WTC11 (cell line): ENCODE measurements at regions not wholly inside any gene's neighbourhood (a gene's known extent, or its start where the extent isn't known, plus 50 kb on each side); places are given as distances from the start of the nearest gene placed in this dataset.

Source experiments
- ATAC-seq: fragments of 200-7000 bp; cut with Tn5 transposase; 2 replicates; pipeline ENCODE4 v1.10.0; 2021; ENCODE audit warnings: mild to moderate bottlenecking, moderate library complexity
- CTCF ChIA-PET: fragments of 300-600 bp; sonication (Branson Sonifier 250); formaldehyde crosslinking; loops from one replicate; lab custom pipeline; 2021; ENCODE audit warnings: antibody characterized with exemption; lab: Charles Lee
- POLR2A ChIA-PET: fragments of 350-600 bp; sonication (Branson Sonifier 250); formaldehyde crosslinking; loops from one replicate; lab custom pipeline; 2021; ENCODE audit warnings: antibody characterized with exemption; lab: Charles Lee
- DNase-seq: peaks from one replicate; pipeline ENCODE4 v3.0.0; 2021; ENCODE audit warnings: low spot score
- H3K27ac Mint-ChIP-seq: 2 replicates; pipeline ENCODE4 v1.8.0; 2021; ENCODE audit warnings: mixed read lengths
- H3K27me3 Mint-ChIP-seq: 2 replicates; pipeline ENCODE4 v1.8.0; 2021; ENCODE audit warnings: low read depth, mild to moderate bottlenecking, moderate library complexity, mixed read lengths
- H3K36me3 Mint-ChIP-seq: 2 replicates; pipeline ENCODE4 v1.8.0; 2021; ENCODE audit warnings: mixed read lengths
- H3K4me1 Mint-ChIP-seq: 2 replicates; pipeline ENCODE4 v1.8.0; 2022; ENCODE audit warnings: mixed read lengths
- H3K4me3 Mint-ChIP-seq: 2 replicates; pipeline ENCODE4 v1.8.0; 2021; ENCODE audit warnings: mild to moderate bottlenecking, moderate library complexity, mixed read lengths
- H3K9me3 Mint-ChIP-seq: 2 replicates; pipeline ENCODE4 v1.8.0; 2021; ENCODE audit warnings: mixed read lengths
- ATF6 ChIP-seq: sonication (generic); formaldehyde crosslinking; IDR thresholded peaks from 2 replicates; pipeline ENCODE4 v1.8.1; 2023; ENCODE audit warnings: mild to moderate bottlenecking, missing genetic modification reagents
- CBFB ChIP-seq: sonication (generic); formaldehyde crosslinking; IDR thresholded peaks from 2 replicates; pipeline ENCODE4 v1.8.1; 2022; ENCODE audit warnings: mild to moderate bottlenecking, low read depth, missing genetic modification reagents
- CDX4 ChIP-seq: fragments of 250-450 bp; sonication (Bioruptor Pico); IDR thresholded peaks from 2 replicates; pipeline ENCODE4 v1.9.0; 2021; ENCODE audit warnings: moderate library complexity, mild to moderate bottlenecking, inconsistent platforms, borderline replicate concordance
- E2F1 ChIP-seq: sonication (generic); formaldehyde crosslinking; IDR thresholded peaks from 2 replicates; pipeline ENCODE4 v1.8.0; 2022; ENCODE audit warnings: mild to moderate bottlenecking, missing genetic modification reagents
- ERG ChIP-seq: fragments of 250-450 bp; sonication (Bioruptor Pico); IDR thresholded peaks from 2 replicates; pipeline ENCODE4 v1.8.0; 2021; ENCODE audit warnings: mild to moderate bottlenecking
- ESRRA ChIP-seq: sonication (generic); formaldehyde crosslinking; IDR thresholded peaks from 2 replicates; pipeline ENCODE4 v1.8.1; 2022; ENCODE audit warnings: mild to moderate bottlenecking, missing genetic modification reagents, borderline replicate concordance
- FOXJ3 ChIP-seq: sonication (generic); formaldehyde crosslinking; IDR thresholded peaks from 2 replicates; pipeline ENCODE4 v1.9.0; 2021; ENCODE audit warnings: missing genetic modification reagents, mild to moderate bottlenecking, borderline replicate concordance
- FOXP1 ChIP-seq: sonication (generic); formaldehyde crosslinking; IDR thresholded peaks from 2 replicates; pipeline ENCODE4 v1.8.0; 2022; ENCODE audit warnings: missing genetic modification reagents, mild to moderate bottlenecking, moderate library complexity, borderline replicate concordance
- HMGXB4 ChIP-seq: sonication (generic); formaldehyde crosslinking; IDR thresholded peaks from 2 replicates; pipeline ENCODE4 v1.8.1; 2023; ENCODE audit warnings: mild to moderate bottlenecking, moderate library complexity, missing genetic modification reagents
- MAX ChIP-seq: sonication (generic); formaldehyde crosslinking; IDR thresholded peaks from 2 replicates; pipeline ENCODE4 v1.8.0; 2022; ENCODE audit warnings: mild to moderate bottlenecking, missing genetic modification reagents
- NFATC4 ChIP-seq: fragments of 250-450 bp; sonication (Bioruptor Pico); IDR thresholded peaks from 2 replicates; pipeline ENCODE4 v1.9.0; 2021; ENCODE audit warnings: mild to moderate bottlenecking
- RORB ChIP-seq: fragments of 250-450 bp; sonication (Bioruptor Pico); IDR thresholded peaks from 2 replicates; pipeline ENCODE4 v1.9.0; 2021; ENCODE audit warnings: mild to moderate bottlenecking
- SMAD4 ChIP-seq: sonication (generic); formaldehyde crosslinking; IDR thresholded peaks from 2 replicates; pipeline ENCODE4 v1.8.0; 2022; ENCODE audit warnings: mild to moderate bottlenecking, missing genetic modification reagents
- TEAD1 ChIP-seq: sonication (generic); formaldehyde crosslinking; IDR thresholded peaks from 2 replicates; pipeline ENCODE4 v1.8.0; 2022; ENCODE audit warnings: mild to moderate bottlenecking, missing genetic modification reagents
- ZMAT4 ChIP-seq: fragments of 250-450 bp; sonication (Bioruptor Pico); IDR thresholded peaks from 2 replicates; pipeline ENCODE4 v1.9.0; 2021; ENCODE audit warnings: mild to moderate bottlenecking
- ZNF263 ChIP-seq: sonication (generic); formaldehyde crosslinking; IDR thresholded peaks from 2 replicates; pipeline ENCODE4 v1.8.1; 2022; ENCODE audit warnings: low read depth, mild to moderate bottlenecking, moderate library complexity, missing genetic modification reagents
- ZNF396 ChIP-seq: fragments of 250-450 bp; sonication (Bioruptor Pico); IDR thresholded peaks from 2 replicates; pipeline ENCODE4 v1.8.0; 2021; ENCODE audit warnings: mild to moderate bottlenecking, moderate library complexity, borderline replicate concordance

GRCh38 chr13:68375004-68375403, 1144.9 kb upstream of the PCDH9 start:
- no peaks in the 10 kb centered on the region for H3K36me3 Mint-ChIP-seq
- H3K4me3 Mint-ChIP-seq: no peak overlapping the region
- CTCF ChIA-PET: no interaction called here
- H3K27me3 Mint-ChIP-seq: no peaks in the 10 kb centered on the region
- POLR2A ChIA-PET: interaction anchor here (0.6 kb wide), 1 partner anchor 1329 kb away, joined by 3 read pairs; no protein-coding TSS in a partner anchor
- no peak overlapping the region for H3K27ac Mint-ChIP-seq
- H3K9me3 Mint-ChIP-seq: no peaks in the 10 kb centered on the region
- no peak for DNase-seq
- TF ChIP-seq TEAD1 (CRISPR knock-in tag): no peak
- no peak for TF ChIP-seq FOXP1 (CRISPR knock-in tag)
- TF ChIP-seq E2F1 (CRISPR knock-in tag): no peak
- no peak for TF ChIP-seq ZMAT4 (CRISPR knock-in tag)
- TF ChIP-seq NFATC4 (CRISPR knock-in tag): no peak
- no peak for TF ChIP-seq RORB
- TF ChIP-seq ERG (CRISPR knock-in tag): no peak
- no peak for TF ChIP-seq FOXJ3 (CRISPR knock-in tag)
- TF ChIP-seq ESRRA (CRISPR knock-in tag): no peak
- no peak for TF ChIP-seq ZNF396 (CRISPR knock-in tag)
- no peak for TF ChIP-seq ZNF263 (CRISPR knock-in tag)
- no peak for TF ChIP-seq CDX4 (CRISPR knock-in tag)
- TF ChIP-seq, all 79 proteins: peak for 0
- no peaks in the 10 kb centered on the region for H3K4me1 Mint-ChIP-seq
- ATAC-seq: no peak

GRCh38 chr13:68369739-68370138, 1139.6 kb upstream of the PCDH9 start:
- POLR2A ChIA-PET: interaction anchor here (0.6 kb wide), 1 partner anchor 334 kb away, joined by 4 read pairs; no protein-coding TSS in a partner anchor
- ATAC-seq (no peak; the same call in 1 of the 2 replicates), DNase-seq (no peak)
- no peaks in the 10 kb centered on the region for H3K36me3 Mint-ChIP-seq
- H3K4me1 Mint-ChIP-seq: no peaks in the 10 kb centered on the region
- H3K27me3 Mint-ChIP-seq: no peaks in the 10 kb centered on the region
- no peak overlapping the region for H3K27ac Mint-ChIP-seq
- peaks cover 15% of the 10 kb centered on the region for H3K9me3 Mint-ChIP-seq
- no peak overlapping the region for H3K4me3 Mint-ChIP-seq
- TF ChIP-seq CBFB (CRISPR knock-in tag): no peak
- TF ChIP-seq HMGXB4 (CRISPR knock-in tag): no peak
- no peak for TF ChIP-seq MAX (CRISPR knock-in tag)
- TF ChIP-seq SMAD4 (CRISPR knock-in tag): no peak
- no peak for TF ChIP-seq ATF6
- CTCF ChIA-PET: interaction anchor here (0.6 kb wide), 1 partner anchor 175 kb away, joined by 3 read pairs; no protein-coding TSS in a partner anchor
